ENCODE measurements at regions not wholly inside any gene's neighbourhood (a gene's known extent, or its start where the extent isn't known, plus 50 kb on each side); places are given as distances from the start of the nearest gene placed in this dataset.

GRCh38 chr2:54061272-54061671, 54.1 kb upstream of the ACYP2 start:
- intact Hi-C loops (cut with micrococcal nuclease; ENCODE audit: unreplicated experiment) = no loop called here
- no peaks in the 10 kb centered on the region for H3K27me3 ChIP-seq (replicated peaks; ENCODE audit: control insufficient read depth, insufficient read depth, low read length)
- TF ChIP-seq CTCF (IDR thresholded peaks at IDR 0.05; ENCODE audit: insufficient read depth in 1 of 2, low read depth in 1 of 2, low read length in 1 of 2, severe bottlenecking in 1 of 2, unreplicated experiment in 1 of 2) = no peak
- Mint-ChIP-seq H3K9me3 (ENCODE audit: unreplicated experiment) (peaks cover 28% of the 10 kb centered on the region), H3K27me3 (ENCODE audit: insufficient read depth, unreplicated experiment) (no peaks in the 10 kb centered on the region), H3K36me3 (ENCODE audit: insufficient read depth, unreplicated experiment) (no peaks in the 10 kb centered on the region), H3K27ac (ENCODE audit: unreplicated experiment) (no peak overlapping the region), H3K4me3 (ENCODE audit: unreplicated experiment) (no peak overlapping the region), H3K4me1 (ENCODE audit: low read depth, unreplicated experiment) (no peaks in the 10 kb centered on the region)
- ChIA-PET CTCF (no interaction called here), POLR2A (interaction anchor here (0.6 kb wide), 1 partner anchor 112 kb away, joined by 10 read pairs; no protein-coding TSS in a partner anchor)
- H3K36me3 ChIP-seq (ENCODE audit: control insufficient read depth, insufficient read depth, low read length) = no peaks in the 10 kb centered on the region
- no peak for DNase-seq
- peaks cover 7% of the 10 kb centered on the region; the same call in 1 of the 2 replicates for H3K9me3 ChIP-seq
- H3K4me1 ChIP-seq = no peaks in the 10 kb centered on the region
- no peak overlapping the region for H3K4me3 ChIP-seq (ENCODE audit: low read depth, low read length)
- BruUV-seq (replicated peaks) = no TSS peak

DNA sequence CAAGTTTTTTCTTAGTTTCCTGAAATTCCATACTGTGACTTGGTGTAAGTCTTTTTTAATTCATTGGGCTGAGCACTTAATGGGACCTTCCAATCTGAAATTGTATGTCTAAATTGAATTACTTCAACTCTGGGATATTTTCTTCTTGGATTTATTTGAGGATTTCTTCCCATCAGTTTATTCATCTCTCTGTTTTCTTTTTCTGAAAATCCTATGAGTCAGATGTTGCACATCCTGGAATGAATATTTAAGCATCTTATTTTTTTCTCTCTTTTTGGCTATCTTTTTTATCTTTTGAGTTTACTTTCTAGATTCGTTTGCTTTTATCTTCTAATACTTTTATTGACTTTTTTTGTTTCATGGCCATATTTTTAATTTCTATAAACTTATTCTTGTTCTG, 55.4 kb upstream of the ACYP2 start:
- DNase-seq = no peak
- H3K27me3 ChIP-seq (replicated peaks; ENCODE audit: control insufficient read depth, insufficient read depth, low read length) = no peaks in the 10 kb centered on the region
- Mint-ChIP-seq H3K27ac (ENCODE audit: unreplicated experiment) (no peak overlapping the region), H3K9me3 (ENCODE audit: unreplicated experiment) (peaks cover 28% of the 10 kb centered on the region), H3K36me3 (ENCODE audit: insufficient read depth, unreplicated experiment) (no peaks in the 10 kb centered on the region), H3K4me3 (ENCODE audit: unreplicated experiment) (no peak overlapping the region), H3K27me3 (ENCODE audit: insufficient read depth, unreplicated experiment) (no peaks in the 10 kb centered on the region), H3K4me1 (ENCODE audit: low read depth, unreplicated experiment) (no peaks in the 10 kb centered on the region)
- intact Hi-C loops (cut with micrococcal nuclease; ENCODE audit: unreplicated experiment) = no loop called here
- no peaks in the 10 kb centered on the region for H3K4me1 ChIP-seq
- H3K4me3 ChIP-seq (ENCODE audit: low read depth, low read length) = no peak overlapping the region
- ChIA-PET POLR2A (no interaction called here), CTCF (no interaction called here)
- no peaks in the 10 kb centered on the region for H3K36me3 ChIP-seq (ENCODE audit: control insufficient read depth, insufficient read depth, low read length)
- no peak for TF ChIP-seq CTCF (IDR thresholded peaks at IDR 0.05; ENCODE audit: insufficient read depth in 1 of 2, low read depth in 1 of 2, low read length in 1 of 2, severe bottlenecking in 1 of 2, unreplicated experiment in 1 of 2)
- H3K9me3 ChIP-seq = peaks cover 7% of the 10 kb centered on the region; the same call in 1 of the 2 replicates
- no TSS peak for BruUV-seq (replicated peaks)

- POLR2A ChIA-PET = no interaction called here
- no peaks in the 10 kb centered on the region for H3K36me3 ChIP-seq (ENCODE audit: control insufficient read depth, insufficient read depth, low read length)
- H3K4me1 ChIP-seq = no peaks in the 10 kb centered on the region
- CTCF ChIA-PET = no interaction called here
- H3K27me3 Mint-ChIP-seq (ENCODE audit: insufficient read depth, unreplicated experiment) = no peaks in the 10 kb centered on the region
- peaks cover 28% of the 10 kb centered on the region for H3K9me3 Mint-ChIP-seq (ENCODE audit: unreplicated experiment)
- no peaks in the 10 kb centered on the region for H3K27me3 ChIP-seq (replicated peaks; ENCODE audit: control insufficient read depth, insufficient read depth, low read length)
- no TSS peak for BruUV-seq (replicated peaks)
- no peaks in the 10 kb centered on the region for H3K36me3 Mint-ChIP-seq (ENCODE audit: insufficient read depth, unreplicated experiment)
- no peak overlapping the region for H3K27ac Mint-ChIP-seq (ENCODE audit: unreplicated experiment)
- no peak overlapping the region for H3K4me3 Mint-ChIP-seq (ENCODE audit: unreplicated experiment)
- no peaks in the 10 kb centered on the region for H3K4me1 Mint-ChIP-seq (ENCODE audit: low read depth, unreplicated experiment)
- no peak overlapping the region for H3K4me3 ChIP-seq (ENCODE audit: low read depth, low read length)
- TF ChIP-seq CTCF (IDR thresholded peaks at IDR 0.05; ENCODE audit: insufficient read depth in 1 of 2, low read depth in 1 of 2, low read length in 1 of 2, severe bottlenecking in 1 of 2, unreplicated experiment in 1 of 2) = no peak
- peaks cover 7% of the 10 kb centered on the region; the same call in 1 of the 2 replicates for H3K9me3 ChIP-seq
- DNase-seq = no peak
- intact Hi-C loops (cut with micrococcal nuclease; ENCODE audit: unreplicated experiment) = no loop called here
Observed at GRCh38 chr2:54059504-54059903, 55.9 kb upstream of the ACYP2 start.
